GM12872 (cell line): ENCODE measurements at regions not wholly inside any gene's neighbourhood (a gene's known extent, or its start where the extent isn't known, plus 50 kb on each side); places are given as distances from the start of the nearest gene placed in this dataset.

Experiments
- CTCF ChIP-seq: IDR thresholded peaks from 3 replicates; pipeline ENCODE4 v1.5.1; 2011; ENCODE audit warnings: low read depth, mild to moderate bottlenecking, low read length, moderate library complexity; ENCODE audit not compliant: insufficient read depth

GRCh38 chr3:13188975-13189374 is 115.7 kb upstream of the IQSEC1 start:
- no peak for TF ChIP-seq CTCF

- TF ChIP-seq CTCF, result no peak
Measured at GRCh38 chr3:13188181-13188779, 115.1 kb upstream of the IQSEC1 start.

GRCh38 chr3:13187593-13187992 is 114.4 kb upstream of the IQSEC1 start:
- no peak for TF ChIP-seq CTCF

- no peak for TF ChIP-seq CTCF
Measured at GRCh38 chr3:13186435-13186815, 113.2 kb upstream of the IQSEC1 start.

GRCh38 chr3:13185737-13186434 is 112.7 kb upstream of the IQSEC1 start:
- no peak for TF ChIP-seq CTCF

- no peak for TF ChIP-seq CTCF
Measured at GRCh38 chr3:13179181-13179580, 106.0 kb upstream of the IQSEC1 start.

- TF ChIP-seq CTCF, result no peak
Measured at GRCh38 chr3:13178107-13178506, 104.9 kb upstream of the IQSEC1 start.
